ENCODE measurements at regions not wholly inside any gene's neighbourhood (a gene's known extent, or its start where the extent isn't known, plus 50 kb on each side); places are given as distances from the start of the nearest gene placed in this dataset.
A peak's percentile ranks its signal among the peaks of the same experiment; 100 is the strongest.

DNA sequence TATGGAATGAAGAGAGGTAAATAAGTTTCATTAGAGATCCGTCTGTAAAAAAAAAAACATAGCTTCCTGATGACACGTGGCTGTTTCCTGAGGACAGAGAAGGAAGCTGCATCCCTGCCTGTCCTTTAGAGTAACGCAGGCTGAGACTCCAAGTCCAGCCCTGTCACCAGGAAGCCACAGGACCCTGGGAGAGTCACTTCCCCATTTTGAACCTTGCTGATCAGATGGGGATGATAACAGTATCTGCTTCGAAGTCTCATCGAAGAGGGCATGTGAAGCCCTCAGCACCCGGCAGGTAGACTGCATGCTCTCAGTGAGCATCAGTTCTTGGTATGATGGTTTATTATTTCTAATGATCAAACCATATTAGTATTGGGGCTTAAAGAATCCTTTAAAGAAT lies 139.1 kb upstream of the KCNG1 start:
- no peaks in the 10 kb centered on the region for H3K27me3 ChIP-seq (ENCODE audit: low read length)
- no peak overlapping the region for H3K4me2 ChIP-seq (ENCODE audit: low read depth, low read length, poor library complexity, severe bottlenecking)
- H3K9me2 ChIP-seq (replicated peaks; ENCODE audit: insufficient read depth, low read length): no peaks in the 10 kb centered on the region
- no peak overlapping the region for H3K9ac ChIP-seq (ENCODE audit: low read length)
- H3K27ac ChIP-seq (ENCODE audit: low read length): no peak overlapping the region
- H3K79me2 ChIP-seq (ENCODE audit: low read length): no peaks in the 10 kb centered on the region
- no peaks in the 10 kb centered on the region for H3K9me3 ChIP-seq (ENCODE audit: low read length)
- no peaks in the 10 kb centered on the region for H3K4me1 ChIP-seq (ENCODE audit: low read length)
- peak; percentile 38 for DNase-seq
- H3K36me3 ChIP-seq (ENCODE audit: insufficient read depth, low read length): no peaks in the 10 kb centered on the region
- H2AFZ ChIP-seq (ENCODE audit: low read length): no peak overlapping the region
- H4K20me1 ChIP-seq (ENCODE audit: insufficient read depth, low read depth, low read length): no peaks in the 10 kb centered on the region
- H3K4me3 ChIP-seq (ENCODE audit: low read length): no peak overlapping the region

DNA sequence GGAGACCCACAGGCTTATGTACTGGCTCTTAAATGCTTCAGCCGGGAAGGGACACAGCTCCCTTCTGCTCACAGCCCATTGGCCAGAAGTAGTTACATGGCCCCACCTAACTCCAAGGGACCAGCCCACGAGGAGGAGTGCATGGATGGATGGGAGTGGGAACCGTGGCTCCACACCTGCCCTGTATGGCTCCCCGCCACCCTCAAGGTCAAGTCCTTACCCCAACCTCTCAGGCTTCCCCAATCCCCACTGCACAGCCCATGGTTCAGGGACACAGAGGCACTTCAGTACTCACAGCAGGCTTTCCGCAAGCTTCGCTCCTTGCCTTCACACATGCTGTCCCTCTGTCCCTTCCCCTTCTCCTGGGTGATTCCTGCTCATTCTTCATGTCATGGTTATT lies 137.9 kb upstream of the KCNG1 start:
- Histone ChIP-seq H3K36me3 (ENCODE audit: insufficient read depth, low read length) (no peaks in the 10 kb centered on the region), H3K27me3 (ENCODE audit: low read length) (no peaks in the 10 kb centered on the region), H3K9me2 (replicated peaks; ENCODE audit: insufficient read depth, low read length) (no peaks in the 10 kb centered on the region), H3K4me3 (ENCODE audit: low read length) (no peak overlapping the region), H3K9ac (ENCODE audit: low read length) (no peak overlapping the region), H2AFZ (ENCODE audit: low read length) (no peak overlapping the region), H3K4me1 (ENCODE audit: low read length) (no peaks in the 10 kb centered on the region), H4K20me1 (ENCODE audit: insufficient read depth, low read depth, low read length) (no peaks in the 10 kb centered on the region), H3K79me2 (ENCODE audit: low read length) (no peaks in the 10 kb centered on the region), H3K9me3 (ENCODE audit: low read length) (no peaks in the 10 kb centered on the region), H3K27ac (ENCODE audit: low read length) (no peak overlapping the region), H3K4me2 (ENCODE audit: low read depth, low read length, poor library complexity, severe bottlenecking) (no peak overlapping the region)
- peak; percentile 11 for DNase-seq

DNA sequence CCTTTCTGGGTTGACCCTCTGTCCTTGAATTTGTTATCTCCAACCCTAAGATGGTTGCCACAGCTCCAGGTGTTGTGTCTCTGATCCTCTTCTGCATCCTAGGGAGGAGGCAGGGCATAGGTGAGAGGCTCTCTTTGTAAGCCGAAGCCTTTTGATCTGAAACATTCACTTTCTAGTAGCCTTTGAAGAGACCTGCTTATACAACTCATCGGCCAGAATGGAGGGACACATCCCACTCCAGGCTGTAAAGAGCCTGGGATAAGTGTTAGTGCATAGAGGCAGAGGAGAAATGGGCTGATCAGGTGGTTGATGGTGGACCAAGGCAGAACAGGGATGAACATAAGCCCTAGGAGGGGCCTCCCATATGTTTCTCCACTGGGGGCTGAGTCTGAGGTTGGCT lies 137.1 kb upstream of the KCNG1 start:
- no peaks in the 10 kb centered on the region for H4K20me1 ChIP-seq (ENCODE audit: insufficient read depth, low read depth, low read length)
- H3K9me2 ChIP-seq (replicated peaks; ENCODE audit: insufficient read depth, low read length): no peaks in the 10 kb centered on the region
- no peak overlapping the region for H3K27ac ChIP-seq (ENCODE audit: low read length)
- DNase-seq: peak; percentile 6
- no peak overlapping the region for H3K4me2 ChIP-seq (ENCODE audit: low read depth, low read length, poor library complexity, severe bottlenecking)
- H3K27me3 ChIP-seq (ENCODE audit: low read length): no peaks in the 10 kb centered on the region
- H3K9ac ChIP-seq (ENCODE audit: low read length): no peak overlapping the region
- H3K79me2 ChIP-seq (ENCODE audit: low read length): no peaks in the 10 kb centered on the region
- no peak overlapping the region for H3K4me3 ChIP-seq (ENCODE audit: low read length)
- H2AFZ ChIP-seq (ENCODE audit: low read length): no peak overlapping the region
- H3K9me3 ChIP-seq (ENCODE audit: low read length): no peaks in the 10 kb centered on the region
- no peaks in the 10 kb centered on the region for H3K36me3 ChIP-seq (ENCODE audit: insufficient read depth, low read length)
- H3K4me1 ChIP-seq (ENCODE audit: low read length): no peaks in the 10 kb centered on the region

DNA sequence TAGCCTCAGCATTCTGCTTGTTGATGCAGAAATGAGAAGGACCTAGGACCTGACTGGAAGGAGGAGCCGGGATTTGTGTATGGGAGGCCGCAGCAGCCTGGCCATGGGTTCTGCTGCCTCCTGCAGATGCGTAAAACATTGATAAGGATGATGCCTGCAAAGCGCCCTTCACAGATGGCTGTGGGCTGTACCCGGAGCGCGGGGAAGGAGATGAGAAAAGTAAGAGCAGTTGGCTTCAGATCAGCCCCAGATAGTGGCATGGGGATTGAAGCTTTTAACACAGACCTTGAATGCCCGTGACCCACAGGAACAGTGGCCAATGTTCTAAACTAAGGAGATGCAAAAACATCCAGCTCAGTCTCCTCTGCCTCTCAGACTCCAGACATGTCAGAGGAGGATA lies 136.4 kb upstream of the KCNG1 start:
- H3K27ac ChIP-seq (ENCODE audit: low read length): no peak overlapping the region
- no peaks in the 10 kb centered on the region for H3K9me2 ChIP-seq (replicated peaks; ENCODE audit: insufficient read depth, low read length)
- H3K9me3 ChIP-seq (ENCODE audit: low read length): no peaks in the 10 kb centered on the region
- H2AFZ ChIP-seq (ENCODE audit: low read length): no peak overlapping the region
- H3K36me3 ChIP-seq (ENCODE audit: insufficient read depth, low read length): no peaks in the 10 kb centered on the region
- no peak overlapping the region for H3K9ac ChIP-seq (ENCODE audit: low read length)
- H3K4me2 ChIP-seq (ENCODE audit: low read depth, low read length, poor library complexity, severe bottlenecking): no peak overlapping the region
- no peaks in the 10 kb centered on the region for H3K79me2 ChIP-seq (ENCODE audit: low read length)
- no peak overlapping the region for H3K4me3 ChIP-seq (ENCODE audit: low read length)
- DNase-seq: peak; percentile 2
- no peaks in the 10 kb centered on the region for H3K27me3 ChIP-seq (ENCODE audit: low read length)
- H4K20me1 ChIP-seq (ENCODE audit: insufficient read depth, low read depth, low read length): no peaks in the 10 kb centered on the region
- no peaks in the 10 kb centered on the region for H3K4me1 ChIP-seq (ENCODE audit: low read length)

DNA sequence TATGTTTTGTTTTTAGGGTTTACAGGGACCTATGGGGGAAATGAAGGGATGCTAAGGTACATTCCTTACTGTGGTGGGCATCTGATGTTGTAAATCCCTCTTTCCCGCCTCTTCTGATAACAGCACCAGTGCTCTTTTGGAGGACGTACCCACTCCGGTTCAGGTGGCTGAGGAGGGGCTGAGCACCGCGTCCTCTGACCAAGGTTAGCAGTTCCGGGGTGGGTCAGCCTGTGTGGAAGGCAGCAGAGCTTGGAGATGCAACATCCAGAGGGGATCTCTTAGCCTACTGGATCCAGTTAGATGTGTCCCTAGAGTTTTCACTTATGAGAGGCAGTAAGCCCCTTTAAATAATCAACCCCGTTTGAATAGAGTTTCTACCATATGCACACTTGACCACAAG lies 135.3 kb upstream of the KCNG1 start:
- H3K9me3 ChIP-seq (ENCODE audit: low read length): no peaks in the 10 kb centered on the region
- no peaks in the 10 kb centered on the region for H3K79me2 ChIP-seq (ENCODE audit: low read length)
- H2AFZ ChIP-seq (ENCODE audit: low read length): no peak overlapping the region
- no peaks in the 10 kb centered on the region for H3K9me2 ChIP-seq (replicated peaks; ENCODE audit: insufficient read depth, low read length)
- H3K4me3 ChIP-seq (ENCODE audit: low read length): no peak overlapping the region
- no peak for DNase-seq
- no peak overlapping the region for H3K4me2 ChIP-seq (ENCODE audit: low read depth, low read length, poor library complexity, severe bottlenecking)
- no peaks in the 10 kb centered on the region for H4K20me1 ChIP-seq (ENCODE audit: insufficient read depth, low read depth, low read length)
- no peak overlapping the region for H3K27ac ChIP-seq (ENCODE audit: low read length)
- H3K36me3 ChIP-seq (ENCODE audit: insufficient read depth, low read length): no peaks in the 10 kb centered on the region
- no peaks in the 10 kb centered on the region for H3K4me1 ChIP-seq (ENCODE audit: low read length)
- no peak overlapping the region for H3K9ac ChIP-seq (ENCODE audit: low read length)
- H3K27me3 ChIP-seq (ENCODE audit: low read length): no peaks in the 10 kb centered on the region

DNA sequence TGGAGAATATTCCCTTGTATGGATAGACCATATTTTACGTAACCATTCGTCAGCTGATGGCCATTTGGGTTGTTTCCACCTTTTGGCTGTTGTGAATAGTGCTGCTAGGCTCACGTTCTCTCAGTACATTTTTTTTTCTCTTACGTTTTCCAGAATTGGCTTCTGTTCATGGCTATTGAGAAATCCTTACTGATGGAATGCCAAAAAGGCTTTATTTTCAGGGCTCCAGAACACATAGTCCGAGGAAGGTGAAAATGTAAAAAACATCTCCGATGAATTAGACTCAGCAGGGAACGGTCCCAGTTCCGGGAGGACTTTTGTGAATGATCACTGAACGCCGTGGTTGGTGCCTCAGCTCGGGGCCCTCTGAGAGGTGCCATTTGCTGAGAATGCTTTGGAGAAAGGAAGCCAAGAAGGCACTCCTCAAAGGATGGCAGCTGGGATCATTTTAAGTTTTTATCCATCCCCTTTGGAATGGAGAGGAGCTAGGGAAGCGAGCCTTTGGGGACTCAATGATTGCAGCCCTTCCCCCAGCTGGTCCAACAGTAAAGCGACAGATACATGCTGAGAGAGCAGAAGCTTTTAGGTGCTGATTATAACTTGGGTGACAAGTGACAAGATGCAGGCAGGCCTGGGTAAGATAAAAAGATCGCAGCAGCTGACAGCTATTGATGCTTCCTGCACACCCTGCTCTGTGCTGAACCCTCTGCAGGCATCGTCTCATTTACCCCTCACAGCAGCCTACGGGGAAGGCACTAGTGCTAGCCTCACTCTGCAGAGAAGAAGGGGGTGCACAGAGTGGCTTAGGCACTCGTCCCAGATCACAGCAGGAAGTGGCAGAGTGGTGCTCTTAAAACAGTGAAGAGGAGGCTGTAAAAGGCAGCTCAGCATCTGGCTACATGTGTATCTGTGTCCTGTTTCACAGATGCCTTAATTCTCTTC lies 133.4 kb upstream of the KCNG1 start:
- Histone ChIP-seq H3K4me1 (ENCODE audit: low read length) (no peaks in the 10 kb centered on the region), H3K9ac (ENCODE audit: low read length) (no peak overlapping the region), H3K9me3 (ENCODE audit: low read length) (no peaks in the 10 kb centered on the region), H3K27ac (ENCODE audit: low read length) (no peak overlapping the region), H3K4me3 (ENCODE audit: low read length) (no peak overlapping the region), H3K36me3 (ENCODE audit: insufficient read depth, low read length) (no peaks in the 10 kb centered on the region), H3K4me2 (ENCODE audit: low read depth, low read length, poor library complexity, severe bottlenecking) (no peak overlapping the region), H4K20me1 (ENCODE audit: insufficient read depth, low read depth, low read length) (no peaks in the 10 kb centered on the region), H2AFZ (ENCODE audit: low read length) (no peak overlapping the region), H3K9me2 (replicated peaks; ENCODE audit: insufficient read depth, low read length) (no peaks in the 10 kb centered on the region), H3K79me2 (ENCODE audit: low read length) (no peaks in the 10 kb centered on the region), H3K27me3 (ENCODE audit: low read length) (no peaks in the 10 kb centered on the region)
- DNase-seq: no peak

DNA sequence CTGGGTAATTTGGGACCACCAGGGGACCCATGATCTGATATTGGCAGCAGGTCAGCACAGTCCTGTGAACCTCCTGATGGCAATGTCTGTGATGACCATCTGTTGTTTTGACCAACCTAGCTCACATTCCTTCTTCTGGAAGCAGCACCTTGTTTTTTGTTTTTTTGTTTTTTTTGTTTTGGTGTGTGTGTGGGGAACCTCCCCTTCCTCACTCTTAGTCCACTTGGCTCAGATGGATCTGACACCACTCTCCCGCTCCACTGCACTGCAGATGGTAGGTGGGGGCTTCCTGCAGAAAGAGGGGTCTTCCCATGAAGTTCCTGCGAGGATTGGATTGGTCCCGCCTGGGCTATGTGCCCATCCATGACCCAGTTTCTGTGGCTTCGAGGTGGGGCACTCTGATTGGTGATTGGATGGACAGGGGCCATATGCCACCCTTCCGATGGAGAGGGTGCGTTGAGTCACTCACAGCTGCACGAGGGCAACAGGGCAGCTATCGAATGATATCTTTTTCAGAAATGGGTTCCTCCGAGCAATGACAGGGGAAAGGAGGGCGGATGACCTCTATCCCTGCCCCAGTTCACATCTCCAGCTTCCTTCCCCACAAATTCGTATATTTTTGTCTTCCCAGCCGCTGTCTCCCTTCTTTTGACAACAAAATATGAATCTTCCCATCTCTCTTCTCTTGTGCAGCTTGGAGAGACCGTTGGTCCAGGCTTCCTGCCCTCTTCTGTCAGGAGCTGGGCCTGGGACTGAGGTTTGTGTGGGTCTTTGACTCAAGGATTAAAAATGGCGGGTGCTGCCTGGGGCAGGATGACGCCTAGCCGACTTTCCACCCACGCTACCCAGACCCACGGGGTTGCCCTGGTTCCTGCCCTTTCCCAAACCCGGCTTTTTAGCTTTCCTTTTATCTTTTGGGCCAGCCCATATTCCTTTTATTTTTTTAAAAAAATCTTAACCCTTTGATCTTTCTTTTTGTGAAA lies 132.1 kb upstream of the KCNG1 start:
- Histone ChIP-seq H3K4me2 (ENCODE audit: low read depth, low read length, poor library complexity, severe bottlenecking) (no peak overlapping the region), H3K9ac (ENCODE audit: low read length) (no peak overlapping the region), H4K20me1 (ENCODE audit: insufficient read depth, low read depth, low read length) (no peaks in the 10 kb centered on the region), H3K27me3 (ENCODE audit: low read length) (no peaks in the 10 kb centered on the region), H3K36me3 (ENCODE audit: insufficient read depth, low read length) (no peaks in the 10 kb centered on the region), H3K4me3 (ENCODE audit: low read length) (no peak overlapping the region), H3K9me2 (replicated peaks; ENCODE audit: insufficient read depth, low read length) (no peaks in the 10 kb centered on the region), H3K79me2 (ENCODE audit: low read length) (no peaks in the 10 kb centered on the region), H2AFZ (ENCODE audit: low read length) (no peak overlapping the region), H3K9me3 (ENCODE audit: low read length) (no peaks in the 10 kb centered on the region), H3K27ac (ENCODE audit: low read length) (no peak overlapping the region), H3K4me1 (ENCODE audit: low read length) (no peaks in the 10 kb centered on the region)
- DNase-seq: no peak

Data from Karpas-422 (cell line).